ENCODE measurements at regions not wholly inside any gene's neighbourhood (a gene's known extent, or its start where the extent isn't known, plus 50 kb on each side); places are given as distances from the start of the nearest gene placed in this dataset.

DNA sequence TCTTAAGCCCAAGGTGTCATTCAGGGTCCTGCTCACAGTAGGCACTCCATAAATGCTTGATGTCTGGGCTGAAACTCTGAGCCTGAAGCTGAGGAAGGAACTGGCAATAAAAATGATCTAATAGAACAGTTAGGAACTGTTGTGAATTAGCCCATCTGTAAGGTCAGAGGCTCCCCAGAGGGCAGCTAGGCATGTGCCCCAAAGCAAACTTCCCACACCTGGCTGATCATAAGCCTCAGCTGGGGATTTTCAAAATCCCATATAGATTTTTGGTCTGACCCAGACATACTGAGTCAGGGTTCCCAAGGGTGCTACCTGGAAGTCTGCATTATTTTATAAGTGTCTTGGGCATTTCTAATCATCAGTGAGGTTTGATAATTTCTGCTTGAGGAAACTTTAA lies 309.4 kb upstream of the PROX1 start:
- Histone ChIP-seq H3K27ac (ENCODE audit: low read depth, low read length) (no peak overlapping the region), H3K79me2 (ENCODE audit: insufficient read depth, low read length) (no peaks in the 10 kb centered on the region), H3K4me3 (ENCODE audit: insufficient read depth, low read length) (no peak overlapping the region), H3K36me3 (ENCODE audit: insufficient read depth, low read length) (no peaks in the 10 kb centered on the region), H3K9me3 (ENCODE audit: low read depth, low read length) (no peaks in the 10 kb centered on the region), H2AFZ (ENCODE audit: low read length) (no peak overlapping the region), H3K4me2 (ENCODE audit: insufficient read depth, low read length) (no peak overlapping the region), H3K4me1 (ENCODE audit: insufficient read depth, low read length) (no peaks in the 10 kb centered on the region), H4K20me1 (ENCODE audit: insufficient read depth, low read length) (no peaks in the 10 kb centered on the region), H3K27me3 (ENCODE audit: insufficient read depth, low read length) (no peaks in the 10 kb centered on the region)
- no peak for DNase-seq (ENCODE audit: insufficient read length, low spot score, missing footprints)
- TF ChIP-seq, protein P1, sequence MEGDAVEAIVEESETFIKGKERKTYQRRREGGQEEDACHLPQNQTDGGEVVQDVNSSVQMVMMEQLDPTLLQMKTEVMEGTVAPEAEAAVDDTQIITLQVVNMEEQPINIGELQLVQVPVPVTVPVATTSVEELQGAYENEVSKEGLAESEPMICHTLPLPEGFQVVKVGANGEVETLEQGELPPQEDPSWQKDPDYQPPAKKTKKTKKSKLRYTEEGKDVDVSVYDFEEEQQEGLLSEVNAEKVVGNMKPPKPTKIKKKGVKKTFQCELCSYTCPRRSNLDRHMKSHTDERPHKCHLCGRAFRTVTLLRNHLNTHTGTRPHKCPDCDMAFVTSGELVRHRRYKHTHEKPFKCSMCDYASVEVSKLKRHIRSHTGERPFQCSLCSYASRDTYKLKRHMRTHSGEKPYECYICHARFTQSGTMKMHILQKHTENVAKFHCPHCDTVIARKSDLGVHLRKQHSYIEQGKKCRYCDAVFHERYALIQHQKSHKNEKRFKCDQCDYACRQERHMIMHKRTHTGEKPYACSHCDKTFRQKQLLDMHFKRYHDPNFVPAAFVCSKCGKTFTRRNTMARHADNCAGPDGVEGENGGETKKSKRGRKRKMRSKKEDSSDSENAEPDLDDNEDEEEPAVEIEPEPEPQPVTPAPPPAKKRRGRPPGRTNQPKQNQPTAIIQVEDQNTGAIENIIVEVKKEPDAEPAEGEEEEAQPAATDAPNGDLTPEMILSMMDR (IDR thresholded peaks at IDR 0.05; ENCODE audit: extremely low read depth, low read depth, low read length) = no peak

DNA sequence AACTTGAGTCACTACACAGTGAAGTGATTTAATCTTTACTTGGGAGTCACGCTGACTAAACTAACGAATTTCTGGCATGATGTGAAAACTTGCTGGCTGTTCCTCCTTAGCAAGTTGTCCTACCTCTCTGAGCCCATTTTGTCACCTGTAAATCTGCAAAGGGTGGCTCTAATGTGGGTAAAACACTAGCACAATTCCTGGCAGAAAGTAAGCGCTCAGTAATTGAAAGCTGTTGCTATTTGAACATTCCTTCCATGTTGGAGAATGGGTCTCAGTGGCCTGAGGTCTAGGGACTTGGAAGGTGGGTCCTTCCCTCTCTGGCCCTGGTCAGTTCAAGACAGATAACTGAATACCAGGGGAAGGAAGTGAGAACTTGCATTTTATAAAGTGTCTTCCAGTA lies 309.0 kb upstream of the PROX1 start:
- Histone ChIP-seq H3K4me1 (ENCODE audit: insufficient read depth, low read length) (no peaks in the 10 kb centered on the region), H3K4me2 (ENCODE audit: insufficient read depth, low read length) (no peak overlapping the region), H3K79me2 (ENCODE audit: insufficient read depth, low read length) (no peaks in the 10 kb centered on the region), H3K4me3 (ENCODE audit: insufficient read depth, low read length) (no peak overlapping the region), H2AFZ (ENCODE audit: low read length) (no peak overlapping the region), H3K27ac (ENCODE audit: low read depth, low read length) (no peak overlapping the region), H3K36me3 (ENCODE audit: insufficient read depth, low read length) (no peaks in the 10 kb centered on the region), H4K20me1 (ENCODE audit: insufficient read depth, low read length) (no peaks in the 10 kb centered on the region), H3K9me3 (ENCODE audit: low read depth, low read length) (no peaks in the 10 kb centered on the region), H3K27me3 (ENCODE audit: insufficient read depth, low read length) (no peaks in the 10 kb centered on the region)
- TF ChIP-seq, protein P1 (IDR thresholded peaks at IDR 0.05; ENCODE audit: extremely low read depth, low read depth, low read length) = no peak
- DNase-seq (ENCODE audit: insufficient read length, low spot score, missing footprints) = no peak

DNA sequence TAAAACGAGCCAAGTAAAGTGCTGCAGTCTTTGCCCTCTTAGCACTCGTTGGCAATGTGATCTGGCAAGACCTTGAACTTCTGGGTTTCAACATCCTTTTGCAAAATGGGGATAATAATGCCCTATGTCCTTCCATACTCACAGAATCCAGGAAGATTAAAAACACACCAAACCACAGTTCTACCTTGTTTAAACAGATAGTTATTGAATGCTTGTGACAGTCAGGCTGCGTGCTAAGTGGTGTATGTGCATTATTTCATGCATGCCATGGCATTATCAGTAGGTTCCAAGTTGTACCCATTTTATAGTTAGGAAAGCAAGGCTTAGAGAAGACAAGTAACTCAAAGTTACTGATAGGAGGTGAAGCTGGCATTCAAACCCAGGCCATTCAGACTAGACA lies 308.6 kb upstream of the PROX1 start:
- DNase-seq (ENCODE audit: insufficient read length, low spot score, missing footprints) = no peak
- Histone ChIP-seq H3K36me3 (ENCODE audit: insufficient read depth, low read length) (no peaks in the 10 kb centered on the region), H3K27me3 (ENCODE audit: insufficient read depth, low read length) (no peaks in the 10 kb centered on the region), H4K20me1 (ENCODE audit: insufficient read depth, low read length) (no peaks in the 10 kb centered on the region), H3K9me3 (ENCODE audit: low read depth, low read length) (no peaks in the 10 kb centered on the region), H3K79me2 (ENCODE audit: insufficient read depth, low read length) (no peaks in the 10 kb centered on the region), H2AFZ (ENCODE audit: low read length) (no peak overlapping the region), H3K4me3 (ENCODE audit: insufficient read depth, low read length) (no peak overlapping the region), H3K4me1 (ENCODE audit: insufficient read depth, low read length) (no peaks in the 10 kb centered on the region), H3K4me2 (ENCODE audit: insufficient read depth, low read length) (no peak overlapping the region), H3K27ac (ENCODE audit: low read depth, low read length) (no peak overlapping the region)
- TF ChIP-seq, protein P1 (IDR thresholded peaks at IDR 0.05; ENCODE audit: extremely low read depth, low read depth, low read length) = no peak

DNA sequence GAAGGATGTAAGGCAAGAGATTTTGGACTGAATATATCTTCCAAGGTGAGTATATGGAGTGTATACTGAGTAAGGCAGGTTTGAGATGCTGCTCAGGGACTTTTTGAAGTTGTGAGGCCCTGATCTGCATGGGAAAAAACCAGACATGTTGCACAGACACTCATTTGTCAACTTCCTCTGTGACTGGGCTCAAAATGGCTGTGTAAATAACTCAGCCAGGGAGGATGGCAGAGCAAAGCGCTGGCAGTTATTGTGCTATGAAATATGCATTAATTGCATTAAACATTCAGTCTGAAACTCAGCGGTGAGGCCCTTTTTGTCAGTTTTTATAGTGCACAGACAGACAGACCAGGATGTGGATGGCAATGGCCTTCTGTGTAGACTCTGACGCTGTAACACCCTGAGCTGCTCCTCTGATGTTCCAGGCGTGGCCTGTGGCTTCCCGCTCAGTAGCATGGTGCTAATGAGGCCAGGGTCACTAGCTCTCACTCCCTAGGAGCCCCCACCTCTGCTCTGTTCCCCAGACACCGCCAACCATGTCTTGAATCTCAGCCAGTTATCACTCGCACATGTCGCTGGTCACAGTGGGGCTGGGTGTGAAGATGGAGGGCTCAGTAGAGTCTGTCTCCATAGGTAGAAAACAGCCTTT lies 307.0 kb upstream of the PROX1 start:
- Histone ChIP-seq H3K4me1 (ENCODE audit: insufficient read depth, low read length) (no peaks in the 10 kb centered on the region), H3K4me2 (ENCODE audit: insufficient read depth, low read length) (no peak overlapping the region), H3K27me3 (ENCODE audit: insufficient read depth, low read length) (no peaks in the 10 kb centered on the region), H4K20me1 (ENCODE audit: insufficient read depth, low read length) (no peaks in the 10 kb centered on the region), H3K36me3 (ENCODE audit: insufficient read depth, low read length) (no peaks in the 10 kb centered on the region), H3K27ac (ENCODE audit: low read depth, low read length) (no peak overlapping the region), H3K79me2 (ENCODE audit: insufficient read depth, low read length) (no peaks in the 10 kb centered on the region), H3K9me3 (ENCODE audit: low read depth, low read length) (no peaks in the 10 kb centered on the region), H2AFZ (ENCODE audit: low read length) (no peak overlapping the region), H3K4me3 (ENCODE audit: insufficient read depth, low read length) (no peak overlapping the region)
- TF ChIP-seq, protein P1 (IDR thresholded peaks at IDR 0.05; ENCODE audit: extremely low read depth, low read depth, low read length) = no peak
- no peak for DNase-seq (ENCODE audit: insufficient read length, low spot score, missing footprints)
